HG03196 (cell line): ENCODE measurements at regions not wholly inside any gene's neighbourhood (a gene's known extent, or its start where the extent isn't known, plus 50 kb on each side); places are given as distances from the start of the nearest gene placed in this dataset.

Source experiments
- ATAC-seq: cut with Tn5 transposase; IDR thresholded peaks from one replicate; pipeline ENCODE4 v1.9.1; 2021; ENCODE audit not compliant: unreplicated experiment

DNA sequence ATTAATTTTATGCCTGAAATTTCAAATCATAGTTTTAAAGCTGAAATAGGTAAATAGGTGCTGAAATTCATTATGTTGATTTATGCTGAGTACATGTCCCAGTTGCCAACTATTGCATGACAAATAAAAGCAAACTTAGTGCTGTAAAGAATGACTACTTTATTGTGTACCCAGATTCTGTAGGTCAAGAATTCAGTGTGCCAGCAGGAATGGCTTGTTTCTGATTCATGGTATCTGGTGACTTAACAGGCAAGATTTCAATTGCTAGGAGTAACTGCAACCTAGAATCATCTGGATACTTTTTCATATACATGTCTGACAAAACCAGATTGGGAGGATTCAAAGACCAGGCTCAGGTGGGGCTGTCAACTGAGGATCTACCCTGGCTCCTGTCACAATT lies 678.4 kb upstream of the ADAMTS5 start:
- ATAC-seq, result no peak

DNA sequence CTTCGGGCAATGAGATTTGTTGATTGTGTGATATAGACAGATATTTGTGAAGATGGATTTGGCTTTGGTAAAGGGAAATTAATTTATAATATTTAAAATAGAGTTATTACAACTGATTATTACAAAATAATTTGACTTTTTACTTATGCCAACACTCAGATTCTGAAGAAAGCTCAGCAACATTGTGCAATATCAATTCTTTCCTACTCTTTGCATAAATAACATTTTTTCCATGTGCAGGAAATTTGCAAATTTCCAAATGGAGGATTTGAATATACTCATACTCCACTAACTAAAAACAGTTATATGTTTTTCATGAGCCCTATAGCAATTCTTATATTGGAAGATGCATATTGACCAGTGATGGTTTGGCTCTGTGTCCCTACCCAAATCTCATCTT lies 676.4 kb upstream of the ADAMTS5 start:
- ATAC-seq, result no peak

DNA sequence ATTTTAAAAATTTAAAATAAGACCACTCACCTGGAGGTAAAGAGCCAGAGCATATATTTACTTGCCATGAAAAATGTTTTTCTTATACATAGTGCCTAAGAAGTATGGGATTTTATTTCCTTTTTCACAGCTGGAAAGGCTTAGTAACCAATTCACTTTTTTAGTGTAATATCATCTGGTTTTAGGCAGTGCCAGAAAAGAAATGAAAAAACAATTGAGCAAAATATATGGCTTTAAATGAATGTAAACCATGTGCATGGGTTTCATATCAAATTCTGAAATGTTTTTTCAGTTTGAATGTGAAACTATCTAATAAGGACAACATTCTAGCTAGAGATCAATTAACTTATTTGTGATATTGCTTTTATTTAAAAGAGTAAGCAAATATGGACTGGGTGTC lies 672.4 kb upstream of the ADAMTS5 start:
- no peak for ATAC-seq

DNA sequence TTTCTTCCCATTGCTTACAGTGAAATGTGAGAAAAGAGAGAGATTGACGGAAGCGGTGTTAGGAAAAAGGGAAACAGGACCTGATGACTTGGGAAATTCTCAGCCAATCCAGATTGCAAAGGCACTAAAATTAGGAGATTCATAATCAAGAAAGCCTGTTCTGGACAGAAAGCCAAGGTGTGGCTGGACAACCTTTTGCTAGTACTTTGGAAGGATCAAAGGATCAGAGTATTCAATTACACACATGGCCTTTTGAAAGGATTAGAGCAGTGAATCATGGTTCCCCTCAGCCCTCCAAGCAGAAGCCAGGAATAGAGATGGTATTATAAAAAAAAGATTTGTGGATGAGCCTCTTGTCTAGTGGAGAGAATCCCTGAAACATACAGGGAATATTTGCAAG lies 669.8 kb upstream of the ADAMTS5 start:
- no peak for ATAC-seq

DNA sequence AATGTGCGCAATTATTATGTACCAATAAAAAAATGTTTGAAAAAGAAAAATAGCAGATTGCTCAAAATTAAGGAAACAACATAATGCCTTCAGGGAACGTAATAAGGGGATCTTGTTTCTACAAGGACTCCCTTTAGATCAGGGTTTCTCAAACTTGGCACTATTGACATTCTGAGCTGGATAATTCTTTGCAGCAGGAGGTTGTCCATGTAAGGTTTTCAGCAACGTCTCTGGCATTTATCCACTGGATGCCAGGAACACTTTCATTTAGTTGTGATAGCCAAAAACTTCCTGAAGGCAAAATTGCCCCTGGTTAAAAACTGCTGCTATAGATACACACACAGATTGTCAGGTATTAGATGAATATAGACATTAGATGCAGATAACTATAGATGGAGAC lies 666.7 kb upstream of the ADAMTS5 start:
- no peak for ATAC-seq

DNA sequence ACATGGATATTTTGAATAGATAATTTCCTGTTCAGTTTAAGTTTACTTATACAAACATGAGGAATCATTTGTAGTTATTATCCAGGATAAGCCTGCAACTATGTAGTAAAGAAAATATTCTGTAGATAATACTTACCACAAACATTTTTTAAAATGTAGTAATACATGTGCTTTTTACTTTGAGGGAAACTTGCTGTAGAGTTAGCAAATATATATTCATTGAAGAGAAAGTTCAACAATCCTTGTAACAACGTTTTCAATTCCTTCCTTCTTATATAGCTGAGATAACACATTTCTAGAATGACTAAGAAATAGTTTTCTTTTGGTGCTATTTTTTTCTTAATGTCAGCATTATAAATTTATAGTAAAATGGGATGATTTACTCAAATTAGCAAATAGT lies 664.6 kb upstream of the ADAMTS5 start:
- no peak for ATAC-seq

DNA sequence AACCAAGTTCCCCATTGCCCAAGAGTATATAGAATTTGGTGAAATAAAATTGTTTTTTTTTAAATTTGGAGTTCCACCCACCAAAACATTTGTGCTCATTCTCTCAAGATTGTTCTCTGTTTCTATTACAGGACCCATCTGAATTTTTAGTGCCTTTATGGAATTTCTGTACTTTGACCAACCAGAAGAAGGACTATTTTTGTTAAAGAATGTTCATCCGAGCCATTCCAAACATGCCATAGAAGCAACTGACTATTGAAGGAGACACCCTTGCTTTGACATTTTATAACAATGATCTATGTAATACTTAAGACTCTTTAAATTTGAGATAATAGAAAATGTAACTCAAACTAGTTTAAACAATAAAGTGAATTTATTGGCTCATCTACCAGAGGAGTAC lies 655.7 kb upstream of the ADAMTS5 start:
- ATAC-seq, result no peak

DNA sequence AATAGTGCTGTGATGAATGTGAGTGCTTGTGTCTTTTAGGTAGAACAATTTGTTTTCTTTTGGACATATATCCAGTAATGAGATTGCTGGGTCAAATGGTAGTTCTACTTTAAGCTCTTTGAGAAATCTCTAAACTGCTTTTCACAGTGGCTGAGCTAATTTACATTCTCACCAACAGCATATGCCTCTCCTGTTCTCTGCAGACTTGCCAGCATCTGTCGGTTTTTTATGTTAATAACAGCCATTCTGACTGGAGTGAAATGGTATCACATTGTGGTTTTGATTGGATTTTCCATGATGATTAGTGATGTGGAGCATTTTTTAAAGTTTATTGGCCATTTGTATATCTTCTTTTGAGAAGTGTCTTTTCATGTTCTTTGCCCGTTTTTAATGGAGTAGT lies 647.3 kb upstream of the ADAMTS5 start:
- ATAC-seq, result no peak

DNA sequence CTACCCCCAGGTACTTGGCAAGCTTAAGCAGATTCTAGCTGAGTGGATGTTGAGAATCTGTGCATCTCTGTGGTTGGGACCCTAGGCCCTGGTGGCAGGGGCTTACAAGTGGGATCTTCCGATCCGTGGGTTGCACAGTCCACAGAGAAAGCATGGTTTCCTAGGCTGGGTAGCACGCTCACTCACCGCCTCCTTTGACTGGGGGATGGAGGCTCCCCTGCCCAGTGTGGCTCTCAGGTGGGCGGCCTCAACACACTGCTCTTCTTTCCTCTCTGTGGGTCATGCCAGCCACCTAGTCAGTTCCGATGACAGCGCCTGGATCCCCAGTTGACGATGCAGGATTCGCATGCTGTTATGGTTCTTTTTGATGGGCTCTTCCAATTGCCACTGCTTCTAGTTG lies 639.5 kb upstream of the ADAMTS5 start:
- no peak for ATAC-seq

DNA sequence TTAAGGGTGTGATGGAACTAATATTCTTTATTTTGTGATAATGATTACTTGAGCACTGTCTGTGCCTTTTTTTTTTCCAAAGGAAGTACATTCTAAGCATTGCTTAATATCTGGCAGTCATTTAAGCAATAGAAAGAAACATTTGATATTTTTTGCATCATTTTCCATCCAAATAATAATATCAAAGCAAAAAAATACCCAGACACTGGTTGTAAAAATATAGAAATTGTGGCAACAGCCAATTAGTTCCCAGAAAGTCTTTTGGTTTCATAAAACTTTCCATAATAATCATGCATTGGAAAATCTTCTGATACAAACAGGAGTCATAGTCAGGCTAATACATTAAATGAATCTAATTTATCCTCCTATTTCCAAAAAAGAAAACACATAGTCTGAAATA lies 629.3 kb upstream of the ADAMTS5 start:
- no peak for ATAC-seq

DNA sequence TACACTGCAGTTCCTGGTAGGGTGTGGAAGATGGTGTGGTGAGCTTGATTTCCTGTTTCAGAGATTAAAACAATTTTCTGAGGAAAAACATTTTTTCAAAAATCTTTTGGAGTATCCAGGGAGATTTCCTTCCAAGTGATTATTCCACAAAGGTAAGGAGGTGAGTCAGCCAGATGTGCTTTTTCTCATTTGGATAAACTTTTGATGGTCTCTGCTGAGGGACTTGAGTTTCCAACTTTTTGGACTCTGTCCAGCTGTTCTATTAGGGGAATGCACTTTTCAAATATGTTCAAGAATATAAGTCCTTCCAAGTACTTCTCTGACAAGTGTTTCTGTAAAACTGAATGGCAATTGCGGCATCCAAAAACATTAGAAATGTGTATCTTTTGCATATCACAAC lies 628.8 kb upstream of the ADAMTS5 start:
- ATAC-seq, result no peak

DNA sequence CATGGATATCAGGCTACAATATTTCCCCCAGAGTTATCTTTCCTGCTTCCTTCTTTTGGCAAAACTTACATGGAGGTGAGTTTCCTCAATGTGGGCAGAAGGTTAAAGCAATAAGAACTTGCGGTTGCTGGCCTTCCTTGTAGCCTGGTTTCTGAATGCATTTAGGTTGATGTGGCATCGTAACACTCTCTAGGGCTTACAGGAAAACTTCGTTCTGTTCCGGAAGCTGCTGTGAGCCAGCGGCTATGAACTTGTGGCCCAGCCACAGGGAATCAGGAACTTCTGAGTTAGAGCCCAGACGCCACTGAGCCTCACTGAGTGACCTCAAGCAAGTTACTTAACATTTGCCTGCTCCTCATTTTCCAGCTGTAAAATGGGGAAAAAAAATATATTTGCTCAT lies 623.4 kb upstream of the ADAMTS5 start:
- no peak for ATAC-seq

DNA sequence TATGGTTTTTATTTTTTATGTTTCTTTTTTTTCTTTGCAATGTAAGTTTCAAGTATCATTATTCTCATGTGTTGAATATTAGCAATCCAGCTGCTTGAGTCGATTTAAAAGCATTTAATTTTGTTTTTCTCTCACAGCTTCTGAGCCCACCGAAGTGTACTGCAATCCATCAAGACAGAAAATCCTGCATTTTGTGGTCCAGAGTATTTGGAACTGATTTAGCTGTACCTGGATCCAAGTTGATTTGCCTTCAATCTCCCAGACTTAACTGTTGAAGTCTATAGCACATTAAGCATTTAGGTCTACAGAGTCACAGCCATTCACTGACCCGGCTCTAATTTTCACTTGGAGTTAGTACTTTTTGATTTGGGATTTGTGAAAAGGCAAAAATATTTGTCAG lies 622.9 kb upstream of the ADAMTS5 start:
- no peak for ATAC-seq

DNA sequence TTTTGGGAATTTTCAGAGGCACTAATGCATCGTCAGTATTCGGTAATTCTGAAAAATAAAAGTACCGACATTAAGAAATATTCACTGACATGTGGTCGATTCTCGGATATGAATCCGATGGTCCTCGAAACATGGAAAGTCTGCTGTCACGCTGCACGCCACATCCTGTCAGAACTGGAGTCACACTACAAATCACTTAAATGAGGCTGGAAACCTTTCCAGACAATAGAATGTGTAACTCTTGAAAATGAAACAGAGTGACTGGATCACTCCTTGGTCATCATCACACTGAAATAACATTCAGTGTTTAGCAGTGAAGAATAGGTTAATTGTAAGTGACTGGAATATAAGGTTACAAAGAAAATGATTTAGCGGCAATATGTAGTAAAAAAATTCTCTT lies 620.1 kb upstream of the ADAMTS5 start:
- no peak for ATAC-seq

DNA sequence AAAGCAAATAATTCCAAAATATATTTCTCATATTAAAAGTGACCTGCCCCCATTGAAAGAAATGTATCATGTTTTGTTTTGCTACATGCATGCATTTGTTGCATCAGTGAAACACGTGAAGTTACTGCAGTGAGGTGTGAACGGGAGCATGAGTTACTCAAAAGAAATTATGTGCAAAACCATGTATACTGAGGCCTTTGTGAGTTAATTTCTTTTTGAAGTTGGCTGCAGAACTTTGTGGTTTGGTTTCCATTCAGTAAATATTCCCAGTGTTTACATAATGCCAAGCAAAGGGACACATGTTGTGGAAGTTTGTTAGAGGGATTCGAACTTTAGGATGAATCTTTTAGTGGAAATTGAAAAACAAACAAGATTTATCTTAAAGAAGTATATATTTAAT lies 619.4 kb upstream of the ADAMTS5 start:
- ATAC-seq, result no peak

DNA sequence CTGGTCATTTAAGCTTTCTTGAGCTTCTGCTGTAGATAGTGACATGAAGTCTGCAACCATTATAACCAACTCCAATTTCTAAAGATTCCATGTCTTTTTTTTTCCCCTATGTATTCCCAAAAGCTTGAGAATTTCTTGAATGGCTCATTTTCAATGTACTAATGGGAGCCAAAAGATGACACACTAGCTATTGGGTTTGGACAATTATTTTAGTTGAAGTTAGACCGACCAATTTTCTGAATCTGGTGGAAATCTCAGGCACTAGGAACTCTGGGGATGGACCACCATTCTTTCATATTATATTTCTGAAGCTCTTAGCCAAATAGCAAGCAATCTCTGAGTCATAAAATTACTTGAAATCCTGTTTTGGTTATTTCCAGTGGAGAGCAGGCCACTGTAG lies 617.4 kb upstream of the ADAMTS5 start:
- no peak for ATAC-seq

DNA sequence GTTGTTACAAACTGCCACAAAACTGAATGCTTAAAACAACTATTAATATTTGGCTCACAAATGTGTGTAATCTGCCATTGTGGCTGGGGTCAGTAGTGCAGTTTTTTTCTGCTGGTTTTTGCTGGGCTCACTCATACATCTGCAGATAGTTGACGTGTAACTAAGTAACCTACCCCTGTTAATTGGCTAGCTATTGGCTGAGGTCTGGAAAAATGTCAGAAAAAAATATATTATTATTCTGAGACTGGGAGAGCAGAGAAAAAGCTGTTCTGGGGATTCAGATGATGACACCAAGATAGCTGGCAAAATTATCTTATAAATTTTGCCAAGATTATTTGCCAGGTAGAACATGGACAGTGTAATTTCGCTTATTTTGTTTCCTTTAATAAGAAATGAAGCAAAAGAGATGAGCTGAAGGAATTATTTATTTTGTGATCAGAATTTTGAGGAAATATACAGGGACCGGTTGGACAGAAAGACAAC lies 616.1 kb upstream of the ADAMTS5 start:
- no peak for ATAC-seq

DNA sequence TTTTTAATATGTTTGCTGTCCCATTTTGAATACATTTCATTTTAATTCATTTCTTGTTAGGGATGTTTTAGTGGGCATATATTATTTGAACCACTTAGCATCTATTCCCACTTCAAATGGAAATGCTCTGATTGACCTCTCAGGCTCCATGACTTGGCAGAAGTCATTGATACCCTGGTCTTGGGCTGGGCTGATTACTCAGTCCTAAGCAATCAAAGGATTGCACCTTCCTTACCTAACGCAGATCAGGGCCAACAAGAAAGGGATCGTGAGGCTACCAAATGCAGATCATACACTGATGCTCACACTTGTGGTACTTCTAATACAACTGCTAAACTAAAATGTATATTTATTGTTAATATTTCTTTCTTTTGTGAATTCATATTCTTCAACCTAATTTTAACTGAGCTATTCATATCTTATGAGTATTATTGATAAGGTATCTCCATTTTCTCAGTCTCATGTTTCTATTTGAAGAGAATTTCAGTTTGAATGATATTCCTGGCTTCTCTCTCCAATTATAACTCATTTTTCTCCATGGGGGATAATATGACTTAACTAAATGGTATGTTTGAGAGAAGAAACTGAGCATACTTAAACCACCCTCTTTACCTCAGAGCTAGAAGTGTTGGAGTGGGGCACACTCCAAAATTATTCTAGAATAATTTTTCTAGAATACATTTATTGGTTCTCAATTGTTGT lies 615.5 kb upstream of the ADAMTS5 start:
- no peak for ATAC-seq

DNA sequence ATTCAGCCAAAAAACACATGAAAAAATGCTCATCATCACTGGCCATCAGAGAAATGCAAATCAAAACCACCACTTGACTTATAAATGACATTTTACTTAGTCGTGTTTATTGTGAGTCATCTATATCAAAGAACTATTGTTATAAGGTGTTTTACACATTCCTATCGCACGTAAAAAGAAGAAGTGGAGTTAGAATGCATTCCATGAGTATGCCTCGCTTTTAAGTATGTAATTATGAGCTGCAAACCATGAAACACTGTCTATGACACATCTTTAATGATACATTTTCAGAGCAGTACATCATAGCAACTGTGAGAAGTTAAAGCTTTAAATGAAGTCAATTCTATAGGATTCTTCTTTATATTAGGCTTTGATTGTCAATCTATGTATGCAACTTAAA lies 614.3 kb upstream of the ADAMTS5 start:
- ATAC-seq, result no peak

DNA sequence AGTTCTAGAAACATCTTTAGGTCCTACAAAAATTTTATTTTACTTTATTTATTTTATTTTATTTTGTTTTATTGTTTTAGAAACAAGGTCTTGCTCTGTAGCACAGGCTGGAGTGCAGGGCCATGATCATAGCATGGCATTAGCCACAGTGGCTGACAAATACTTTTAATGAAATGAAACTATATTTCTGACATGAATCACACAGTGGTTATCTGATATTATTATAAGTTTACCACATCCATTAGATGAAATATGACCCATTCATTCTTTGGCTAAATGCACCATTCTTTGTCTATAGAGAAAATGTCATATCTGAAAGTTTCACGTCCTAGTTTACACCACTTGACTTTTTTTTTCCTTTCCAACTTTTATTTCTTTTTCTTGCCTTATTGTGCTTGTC lies 613.4 kb upstream of the ADAMTS5 start:
- no peak for ATAC-seq

DNA sequence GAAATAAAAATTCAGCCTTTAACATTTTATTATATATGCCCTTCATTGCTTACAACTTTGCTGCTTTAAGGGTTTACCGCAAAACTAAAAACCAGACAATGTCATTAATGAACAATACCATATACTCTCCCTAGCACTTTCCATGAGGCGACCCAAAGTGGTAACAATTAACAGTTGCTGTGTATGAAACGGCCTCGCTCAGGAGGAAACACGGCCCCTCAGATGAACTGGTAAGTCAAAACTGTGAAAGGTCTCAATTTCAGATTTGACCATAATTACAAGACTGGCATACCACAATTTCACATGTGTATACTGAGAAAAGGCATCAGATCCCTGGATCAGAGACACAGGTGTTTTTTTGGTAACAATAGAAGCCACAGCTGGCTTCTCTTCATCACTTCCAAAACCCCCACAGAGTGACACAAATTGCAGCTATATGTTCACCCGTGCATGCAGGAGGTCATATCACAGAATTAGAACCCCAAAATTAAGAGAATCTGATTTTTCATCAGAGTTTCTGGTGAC lies 611.9 kb upstream of the ADAMTS5 start:
- no peak for ATAC-seq

DNA sequence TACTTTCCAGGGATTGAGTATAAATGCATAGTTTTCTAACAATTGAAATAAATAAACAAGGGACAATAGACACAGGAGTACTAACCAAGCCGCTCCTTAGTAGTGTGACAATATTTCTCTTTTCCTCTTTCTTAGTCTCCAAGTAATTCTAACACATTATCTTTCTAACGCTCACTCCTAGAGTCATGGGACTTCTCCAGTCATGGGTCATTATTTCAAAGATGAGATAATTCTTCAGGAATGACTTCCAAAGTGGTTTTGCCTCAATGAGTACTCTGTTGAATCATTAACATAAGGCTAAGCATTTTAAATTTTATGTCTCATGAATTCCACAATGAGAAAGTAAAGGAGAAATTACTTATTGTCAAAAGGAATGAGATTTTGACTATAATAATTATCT lies 605.8 kb upstream of the ADAMTS5 start:
- ATAC-seq, result no peak

DNA sequence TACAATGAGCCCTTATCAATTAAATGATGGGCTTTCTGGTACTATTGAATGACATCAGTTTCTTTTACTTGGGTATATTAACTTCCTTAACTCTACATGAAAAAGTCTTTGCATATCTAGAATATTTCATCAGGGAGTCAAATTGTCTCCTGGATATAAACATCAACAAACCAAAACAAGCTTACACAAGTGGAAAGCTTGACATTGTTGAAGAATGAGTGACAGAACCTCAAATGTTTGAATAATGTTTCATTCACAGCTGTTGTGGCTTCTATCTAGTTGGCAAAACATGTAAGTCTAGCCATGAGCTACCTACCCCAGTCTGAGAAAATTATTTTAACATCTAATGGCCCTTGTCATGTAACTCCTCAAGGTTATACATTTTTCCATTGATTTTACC lies 604.8 kb upstream of the ADAMTS5 start:
- no peak for ATAC-seq
